Ishikawa (cell line): ENCODE measurements at regions not wholly inside any gene's neighbourhood (a gene's known extent, or its start where the extent isn't known, plus 50 kb on each side); places are given as distances from the start of the nearest gene placed in this dataset.

ENCODE experiments used
- CEBPB ChIP-seq: IDR thresholded peaks from 2 replicates; pipeline ENCODE4 v1.6.1; 2012
- CREB1 ChIP-seq: IDR thresholded peaks from 2 replicates; pipeline ENCODE4 v1.6.1; 2012; ENCODE audit warnings: low read depth
- EGR1 ChIP-seq: IDR thresholded peaks from 2 replicates; pipeline ENCODE4 v1.6.1; 2012
- EP300 ChIP-seq: IDR thresholded peaks from 2 replicates; pipeline ENCODE4 v1.6.1; 2012; ENCODE audit warnings: borderline replicate concordance
- FOXM1 ChIP-seq: IDR thresholded peaks from 2 replicates; pipeline ENCODE4 v1.6.1; 2012; ENCODE audit warnings: low read depth, borderline replicate concordance
- NFIC ChIP-seq: IDR thresholded peaks from 2 replicates; pipeline ENCODE4 v1.6.1; 2012
- RAD21 ChIP-seq: IDR thresholded peaks from 2 replicates; pipeline ENCODE4 v1.6.1; 2012; ENCODE audit warnings: low read depth
- REST ChIP-seq: IDR thresholded peaks from 2 replicates; pipeline ENCODE4 v1.6.1; 2012; ENCODE audit warnings: low read depth, mild to moderate bottlenecking
- TAF1 ChIP-seq: IDR thresholded peaks from 2 replicates; pipeline ENCODE4 v1.6.1; 2012; ENCODE audit warnings: low read depth, mild to moderate bottlenecking
- TCF12 ChIP-seq: IDR thresholded peaks from 2 replicates; pipeline ENCODE4 v1.6.1; 2012; ENCODE audit warnings: low read depth
- TEAD4 ChIP-seq: IDR thresholded peaks from 2 replicates; pipeline ENCODE4 v1.6.1; 2012
- USF1 ChIP-seq: IDR thresholded peaks from 2 replicates; pipeline ENCODE4 v1.6.1; 2012
- YY1 ChIP-seq: IDR thresholded peaks from 2 replicates; pipeline ENCODE4 v1.6.1; 2012; ENCODE audit warnings: low read depth
- ZBTB7A ChIP-seq: IDR thresholded peaks from 2 replicates; pipeline ENCODE4 v1.6.1; 2012; ENCODE audit warnings: low read depth
- TF ChIP-seq, protein P1 (sequence below): IDR thresholded peaks from 2 replicates; pipeline ENCODE4 v1.6.1; 2012

DNA sequence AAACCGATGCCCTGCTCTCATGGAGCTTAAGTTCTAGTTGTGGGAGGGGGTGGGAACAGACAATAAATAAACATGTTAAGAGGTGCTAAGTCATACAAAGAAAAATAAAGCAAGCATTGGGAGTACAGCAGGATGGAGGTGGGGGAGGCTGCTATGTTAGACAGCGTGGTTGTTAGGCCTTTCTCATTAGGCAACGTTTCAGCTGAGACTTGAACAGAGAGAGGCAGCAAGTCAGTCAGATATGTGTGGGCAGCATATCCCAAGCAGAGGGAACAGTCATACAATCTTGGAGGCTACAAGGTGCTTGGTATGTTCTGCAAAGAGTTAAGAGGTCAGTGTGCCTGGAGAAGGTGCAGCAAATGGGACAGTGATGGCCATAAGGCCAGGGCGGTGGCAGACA lies 97.7 kb upstream of the CCDC196 start:
- TF ChIP-seq USF1 (no peak), CEBPB (no peak), NFIC (no peak)

GRCh38 chr14:66389481-66389880 lies 96.7 kb upstream of the CCDC196 start:
- TF ChIP-seq USF1 (no peak), REST (no peak), NFIC (no peak), FOXM1 (no peak), TAF1 (no peak), CEBPB (no peak), EGR1 (no peak), EP300 (no peak), CREB1 (no peak), TEAD4 (no peak), ZBTB7A (no peak), TCF12 (no peak), RAD21 (no peak), YY1 (no peak)
- TF ChIP-seq, protein P1, sequence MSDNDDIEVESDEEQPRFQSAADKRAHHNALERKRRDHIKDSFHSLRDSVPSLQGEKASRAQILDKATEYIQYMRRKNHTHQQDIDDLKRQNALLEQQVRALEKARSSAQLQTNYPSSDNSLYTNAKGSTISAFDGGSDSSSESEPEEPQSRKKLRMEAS, result no peak

- no peak for TF ChIP-seq CEBPB
These were observed 90.9 kb upstream of the CCDC196 start for GRCh38 chr14:66395300-66395699.

- no peak for TF ChIP-seq ZBTB7A
- TF ChIP-seq YY1, result no peak
- no peak for TF ChIP-seq TAF1
- TF ChIP-seq USF1, result no peak
- TF ChIP-seq EP300, result no peak
These were observed 90.0 kb upstream of the CCDC196 start for GRCh38 chr14:66396164-66396563.

DNA sequence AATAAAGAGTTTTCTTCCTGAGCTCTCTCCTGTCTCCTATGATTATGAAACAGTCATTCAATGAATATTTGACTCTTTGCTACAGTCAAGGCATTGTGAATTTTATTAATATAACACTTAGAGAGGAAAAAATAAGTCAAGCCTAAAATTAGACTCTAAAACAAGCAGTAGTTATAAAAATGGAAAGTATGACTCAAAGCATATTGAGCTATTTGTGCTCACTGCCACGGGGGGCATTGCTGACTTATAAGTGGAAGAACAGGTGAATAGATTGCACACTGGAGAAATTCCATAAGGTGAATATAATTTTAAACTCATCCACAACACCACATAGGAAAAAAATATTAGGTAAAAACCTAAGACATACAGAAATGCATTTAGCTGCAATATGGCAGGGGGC lies 87.7 kb upstream of the CCDC196 start:
- TF ChIP-seq REST (no peak), USF1 (no peak), FOXM1 (no peak), ZBTB7A (no peak), TAF1 (no peak), EGR1 (no peak), CREB1 (no peak), EP300 (no peak), RAD21 (no peak), CEBPB (no peak)
- TF ChIP-seq, protein P1, result no peak

- TF ChIP-seq CEBPB (no peak), RAD21 (peak; percentile 47)
These were observed 84.6 kb upstream of the CCDC196 start for GRCh38 chr14:66401449-66402095.

GRCh38 chr14:66403183-66403582 lies 83.0 kb upstream of the CCDC196 start:
- TF ChIP-seq TCF12, result no peak
- TF ChIP-seq RAD21, result peak; percentile 39; the same call in 1 of the 2 replicates
